Spleen (tissue), 11 donors: ENCODE measurements at regions not wholly inside any gene's neighbourhood (a gene's known extent, or its start where the extent isn't known, plus 50 kb on each side); places are given as distances from the start of the nearest gene placed in this dataset.

Experiments used
- DNase-seq: peaks from one replicate; pipeline ENCODE4 v3.0.0-alpha.2; 2020
- H3K27ac ChIP-seq, 8 donors: fragments of 200-600 bp; sonication (generic) in 7 of 8; 1 replicate in 4 of 8; 2 replicates in 4 of 8; pipeline versions ENCODE4 v1.5.0 to v1.8.0; 2016 to 2021; ENCODE audit warnings: inconsistent platforms in 4 of 8, mild to moderate bottlenecking in 4 of 8, moderate library complexity in 1 of 8
- H3K27me3 ChIP-seq, 7 donors: fragments of 200-600 bp; sonication (generic) in 6 of 7; replicated peaks in 1 of 7; 1 replicate in 4 of 7; 2 replicates in 3 of 7; pipeline versions ENCODE4 v1.5.0 to v1.8.0; 2016 to 2021; ENCODE audit warnings: inconsistent platforms in 3 of 7, mild to moderate bottlenecking in 1 of 7
- H3K36me3 ChIP-seq, 6 donors: fragments of 200-600 bp; sonication (generic) in 5 of 6; 1 replicate in 4 of 6; 2 replicates in 2 of 6; pipeline versions ENCODE4 v1.5.0 to v1.8.0; 2016 to 2021; ENCODE audit warnings: inconsistent platforms in 2 of 6
- H3K4me1 ChIP-seq, 6 donors: fragments of 200-600 bp; sonication (generic) in 5 of 6; 1 replicate in 3 of 6; 2 replicates in 3 of 6; pipeline versions ENCODE4 v1.5.0 to v1.8.0; 2016 to 2021; ENCODE audit warnings: inconsistent platforms in 3 of 6
- H3K4me3 ChIP-seq, 8 donors: fragments of 200-600 bp; sonication (generic) in 7 of 8; 1 replicate in 4 of 8; 2 replicates in 4 of 8; pipeline versions ENCODE4 v1.5.0 to v1.8.0; 2016 to 2021; ENCODE audit warnings: inconsistent platforms in 4 of 8, mild to moderate bottlenecking in 4 of 8, moderate library complexity in 2 of 8
- H3K9me3 ChIP-seq, 8 donors: fragments of 200-600 bp; sonication (generic) in 7 of 8; 1 replicate in 4 of 8; 2 replicates in 4 of 8; pipeline versions ENCODE4 v1.5.0 to v1.8.0; 2016 to 2021; ENCODE audit warnings: inconsistent platforms in 4 of 8
- CTCF ChIP-seq, 11 experiments: fragments of 200-600 bp in 7 of 11; fragments of 450-650 bp in 4 of 11; sonication (generic) in 4 of 11; IDR thresholded peaks in 8 of 11; conservative IDR thresholded peaks in 3 of 11; 1 replicate in 7 of 11; 2 replicates in 4 of 11; pipeline versions ENCODE4 v1.4.0 to v1.8.0; 2016 to 2021; ENCODE audit warnings: antibody characterized with exemption in 11 of 11, inconsistent platforms in 4 of 11, mild to moderate bottlenecking in 1 of 11
- POLR2A ChIP-seq, 3 donors: fragments of 450-650 bp; IDR thresholded peaks; one replicate each; pipeline ENCODE4 v1.5.1; 2017; ENCODE audit warnings: antibody characterized with exemption in 3 of 3, mild to moderate bottlenecking in 1 of 3
- POLR2AphosphoS5 ChIP-seq, 3 donors: sonication (generic); formaldehyde crosslinking; IDR thresholded peaks; one replicate each; pipeline ENCODE4 v1.5.1; 2017; ENCODE audit warnings: antibody characterized with exemption in 3 of 3
- WGBS, 5 donors: extraction: QIAGEN DNeasy Blood & Tissue Kit in 3 of 5; methylation state at CpG; one replicate each; pipeline versions ENCODE4 v1.1.5 to v1.1.7; 2013 to 2018; 5-methylcytosine and 5-hydroxymethylcytosine counted together
- intact Hi-C: fragments of 100-400 bp; cut with DNase I; formaldehyde crosslinking; loops from one replicate; pipeline ENCODE4 v1.15.0; 2023; ENCODE audit warnings: low total_unique reads
- donor health status: healthy with polysubstance abuse.
- donor health status: DM: no; HTN: no; CAD: no; lungs with moderate emphysema.
- donor health status: DM: no; HTN: no; CAD: no.
- donor health status: Bipolar disorder and iron deficiency.
- donor health status: healthy.
- donor health status: DM: no; HTN: no; CAD: no.
- donor health status: DM: yes; HTN: yes; CAD: no.

GRCh38 chr3:99504258-99504657, 134.1 kb upstream of the COL8A1 start:
- intact Hi-C loops, result no loop called here
- H3K4me1 ChIP-seq, result peaks cover 0 to 13% (median 0%) of the 10 kb centered on the region in 6 donors
- WGBS, 5 donors, result 71 to 83% (median 76%) methylated on average over 2 of the region's 2 CpGs
- H3K27me3 ChIP-seq, result no peaks in the 10 kb centered on the region
- no peak for TF ChIP-seq POLR2AphosphoS5 (IDR thresholded peaks at IDR 0.05)
- no peak for TF ChIP-seq POLR2A (IDR thresholded peaks at IDR 0.05)
- TF ChIP-seq CTCF (IDR thresholded peaks at IDR 0.05 in 8 of 11, conservative IDR thresholded peaks at IDR 0.05 in 3 of 11), result no peak
- no peaks in the 10 kb centered on the region for H3K36me3 ChIP-seq
- no peaks in the 10 kb centered on the region for H3K9me3 ChIP-seq
- H3K27ac ChIP-seq, result no peak overlapping the region
- no peak overlapping the region for H3K4me3 ChIP-seq
- DNase-seq, result no peak

GRCh38 chr3:99503350-99503749, 135.0 kb upstream of the COL8A1 start:
- peaks cover 0 to 17% (median 0%) of the 10 kb centered on the region in 6 donors for H3K4me1 ChIP-seq
- no peak for DNase-seq
- no peak overlapping the region for H3K4me3 ChIP-seq
- intact Hi-C loops, result no loop called here
- no peaks in the 10 kb centered on the region for H3K27me3 ChIP-seq
- WGBS, 5 donors, result 85 to 92% (median 89%) methylated on average over 3 of the region's 3 CpGs
- H3K36me3 ChIP-seq, result no peaks in the 10 kb centered on the region
- H3K9me3 ChIP-seq, result no peaks in the 10 kb centered on the region
- H3K27ac ChIP-seq, result no peak overlapping the region
- TF ChIP-seq CTCF (IDR thresholded peaks at IDR 0.05 in 8 of 11, conservative IDR thresholded peaks at IDR 0.05 in 3 of 11) (no peak), POLR2AphosphoS5 (IDR thresholded peaks at IDR 0.05) (no peak), POLR2A (IDR thresholded peaks at IDR 0.05) (no peak)

GRCh38 chr3:99502871-99503270, 135.5 kb upstream of the COL8A1 start:
- H3K27ac ChIP-seq, result no peak overlapping the region
- H3K4me1 ChIP-seq, result peaks cover 0 to 17% (median 0%) of the 10 kb centered on the region in 6 donors
- no peaks in the 10 kb centered on the region for H3K27me3 ChIP-seq
- intact Hi-C loops, result no loop called here
- no peaks in the 10 kb centered on the region for H3K36me3 ChIP-seq
- TF ChIP-seq POLR2AphosphoS5 (IDR thresholded peaks at IDR 0.05) (no peak), CTCF (IDR thresholded peaks at IDR 0.05 in 8 of 11, conservative IDR thresholded peaks at IDR 0.05 in 3 of 11) (no peak), POLR2A (IDR thresholded peaks at IDR 0.05) (no peak)
- no peak for DNase-seq
- H3K4me3 ChIP-seq, result no peak overlapping the region
- no peaks in the 10 kb centered on the region for H3K9me3 ChIP-seq
- 41 to 97% (median 55%) methylated on average over 1 of the region's 1 CpG for WGBS, 5 donors

- H3K27me3 ChIP-seq, result no peaks in the 10 kb centered on the region
- WGBS, 5 donors, result 62 to 75% (median 72%) methylated on average over 5 of the region's 5 CpGs
- no peak overlapping the region for H3K4me3 ChIP-seq
- intact Hi-C loops, result no loop called here
- TF ChIP-seq CTCF (IDR thresholded peaks at IDR 0.05 in 8 of 11, conservative IDR thresholded peaks at IDR 0.05 in 3 of 11) (no peak), POLR2A (IDR thresholded peaks at IDR 0.05) (no peak), POLR2AphosphoS5 (IDR thresholded peaks at IDR 0.05) (no peak)
- DNase-seq, result no peak
- H3K4me1 ChIP-seq, result peaks cover 0 to 17% (median 0%) of the 10 kb centered on the region in 6 donors
- peaks cover 0 to 8% (median 0%) of the 10 kb centered on the region in 8 donors for H3K9me3 ChIP-seq
- no peak overlapping the region for H3K27ac ChIP-seq
- no peaks in the 10 kb centered on the region for H3K36me3 ChIP-seq
These were observed 137.9 kb upstream of the COL8A1 start for GRCh38 chr3:99500485-99500884.
